ENCODE measurements at regions not wholly inside any gene's neighbourhood (a gene's known extent, or its start where the extent isn't known, plus 50 kb on each side); places are given as distances from the start of the nearest gene placed in this dataset.

DNA sequence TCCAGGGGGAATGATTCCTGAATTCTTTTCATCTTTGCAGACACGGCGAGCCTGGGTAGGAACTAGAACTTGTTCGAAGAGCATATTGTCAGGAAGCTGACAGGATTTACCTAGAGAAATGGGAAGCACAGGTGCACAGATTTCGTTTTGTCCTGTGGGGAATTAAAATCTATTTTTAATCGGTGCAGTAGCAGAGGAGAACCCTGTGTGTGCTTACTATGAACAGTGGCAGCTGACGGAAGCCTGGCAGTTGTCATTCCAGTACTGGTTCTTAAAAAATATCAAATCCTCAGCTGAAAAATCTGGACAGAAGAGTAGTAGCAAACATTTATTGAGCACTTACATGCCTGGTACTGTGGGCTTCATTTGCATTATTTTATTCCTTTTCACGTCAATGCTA, 609.0 kb downstream of the QKI start:
- TF ChIP-seq POLR2AphosphoS5 (IDR thresholded peaks at IDR 0.05; ENCODE audit: low read depth, low read length), result no peak
- TF ChIP-seq TAF1 (IDR thresholded peaks at IDR 0.05; ENCODE audit: borderline replicate concordance, insufficient read depth, low read length), result no peak
